ENCODE measurements at regions not wholly inside any gene's neighbourhood (a gene's known extent, or its start where the extent isn't known, plus 50 kb on each side); places are given as distances from the start of the nearest gene placed in this dataset.
"Not testable (repeated sequence)": the region's sequence is repeated elsewhere in the genome, so short reads cannot be mapped to it uniquely, and the experiment has no call there.

- DNase-seq = no peak
These were observed 267.0 kb upstream of the HS6ST1 start for GRCh38 chr2:128585706-128586105.

- DNase-seq = no peak
These were observed 271.0 kb upstream of the HS6ST1 start for GRCh38 chr2:128589681-128590080.

DNA sequence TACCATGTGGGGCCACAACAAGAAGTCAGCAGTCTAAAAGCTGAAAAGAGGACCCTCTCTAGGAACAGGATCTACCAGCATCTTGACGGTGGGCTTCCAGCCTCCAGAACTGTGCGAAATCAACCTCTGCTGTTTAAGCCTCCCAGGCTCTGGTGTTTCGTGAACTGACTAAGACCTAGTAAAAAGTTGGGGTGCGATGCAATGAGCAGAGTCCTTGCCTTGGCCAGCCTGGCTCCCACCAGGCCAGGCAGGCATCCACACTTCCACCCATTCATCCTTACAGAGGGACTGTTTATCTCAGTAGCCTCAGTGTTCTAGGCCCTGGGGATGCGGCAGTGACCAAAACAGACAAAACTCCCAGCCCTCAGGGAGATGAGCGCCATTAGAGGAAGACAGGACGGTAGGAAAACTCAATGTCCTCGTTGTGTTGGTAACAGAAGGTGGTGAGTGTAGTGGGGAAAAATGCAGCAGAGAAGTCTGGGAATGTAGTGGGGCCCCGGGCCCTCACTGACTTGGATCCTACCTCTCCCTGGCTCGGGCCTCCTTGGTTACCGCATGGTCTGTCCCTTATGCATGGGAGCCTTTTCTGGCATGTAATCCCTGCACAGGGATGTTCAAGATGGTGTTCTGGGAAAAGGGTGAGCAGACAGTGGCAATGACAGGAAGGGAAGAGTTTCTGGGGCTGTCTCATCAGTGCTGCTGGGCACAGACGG is 271.8 kb upstream of the HS6ST1 start:
- DNase-seq = no peak

GRCh38 chr2:128591022-128591860 is 272.6 kb upstream of the HS6ST1 start:
- no peak for DNase-seq

DNA sequence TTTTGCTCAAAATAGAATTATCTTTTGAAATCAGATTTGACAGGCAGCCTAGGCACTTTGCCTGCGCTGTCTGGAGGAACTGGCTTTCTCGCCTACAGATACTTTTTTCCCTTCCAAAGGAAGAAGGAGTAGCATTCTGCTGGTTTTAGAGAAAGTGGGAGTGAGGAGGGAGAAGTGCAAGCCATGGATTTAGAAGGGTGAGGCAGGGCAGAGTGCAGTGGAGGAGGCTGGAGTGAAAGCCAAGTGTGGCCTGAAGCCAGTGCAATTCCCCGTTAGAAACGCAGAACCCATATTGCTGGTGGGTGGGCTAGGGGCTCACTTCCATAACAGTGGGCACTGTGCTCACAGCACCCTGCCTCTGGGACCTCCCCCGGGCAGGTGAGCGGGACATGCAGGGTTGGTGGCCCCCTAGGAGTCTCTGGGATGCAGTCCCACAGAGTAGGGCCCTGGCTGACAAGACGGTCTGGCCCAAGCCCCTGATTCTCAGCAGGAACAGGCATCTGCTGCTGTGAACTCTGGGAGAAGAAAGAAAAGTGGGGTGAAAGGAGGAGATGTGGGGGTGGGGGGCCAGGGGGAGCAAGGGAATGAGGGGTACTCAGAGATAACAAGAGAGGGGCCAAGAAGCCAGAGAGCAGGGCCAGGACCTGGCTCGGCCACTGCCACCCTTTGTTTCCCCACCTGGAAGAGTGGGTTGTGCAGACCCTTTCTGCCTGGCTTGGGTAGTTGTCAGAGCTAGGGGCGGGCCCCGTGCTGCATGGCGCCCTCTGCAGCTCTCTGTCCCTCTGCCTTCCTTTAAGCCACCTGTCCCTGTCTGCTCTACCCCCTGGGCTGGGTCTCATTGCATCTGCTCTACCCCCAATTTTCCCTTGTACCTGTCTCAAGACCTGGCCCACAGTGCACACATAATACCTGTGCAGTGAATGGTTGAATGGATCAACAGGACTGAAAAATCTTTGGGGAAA is 273.5 kb upstream of the HS6ST1 start:
- no peak for DNase-seq

DNA sequence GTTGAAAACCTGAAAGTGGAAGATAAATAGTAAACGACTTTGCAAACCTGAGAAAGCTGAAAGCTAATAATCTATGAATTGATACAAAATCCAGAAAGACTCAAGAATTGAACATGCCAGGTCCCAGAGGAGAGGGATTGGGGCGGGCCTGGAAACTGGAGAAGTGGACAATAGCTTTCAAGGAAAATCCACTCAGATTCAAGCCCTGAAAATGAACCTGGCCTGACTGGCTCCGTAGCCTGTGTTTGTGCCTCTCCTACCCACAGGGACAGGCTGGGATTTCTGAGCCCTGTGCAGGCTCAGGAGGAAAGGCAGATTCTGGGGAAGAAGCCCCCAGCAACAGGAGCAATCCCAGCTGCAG is 274.8 kb upstream of the HS6ST1 start:
- no peak for DNase-seq

GRCh38 chr2:128593879-128594650 is 275.4 kb upstream of the HS6ST1 start:
- DNase-seq = no peak

- DNase-seq = no peak
These were observed 275.9 kb upstream of the HS6ST1 start for GRCh38 chr2:128594651-128594910.

DNA sequence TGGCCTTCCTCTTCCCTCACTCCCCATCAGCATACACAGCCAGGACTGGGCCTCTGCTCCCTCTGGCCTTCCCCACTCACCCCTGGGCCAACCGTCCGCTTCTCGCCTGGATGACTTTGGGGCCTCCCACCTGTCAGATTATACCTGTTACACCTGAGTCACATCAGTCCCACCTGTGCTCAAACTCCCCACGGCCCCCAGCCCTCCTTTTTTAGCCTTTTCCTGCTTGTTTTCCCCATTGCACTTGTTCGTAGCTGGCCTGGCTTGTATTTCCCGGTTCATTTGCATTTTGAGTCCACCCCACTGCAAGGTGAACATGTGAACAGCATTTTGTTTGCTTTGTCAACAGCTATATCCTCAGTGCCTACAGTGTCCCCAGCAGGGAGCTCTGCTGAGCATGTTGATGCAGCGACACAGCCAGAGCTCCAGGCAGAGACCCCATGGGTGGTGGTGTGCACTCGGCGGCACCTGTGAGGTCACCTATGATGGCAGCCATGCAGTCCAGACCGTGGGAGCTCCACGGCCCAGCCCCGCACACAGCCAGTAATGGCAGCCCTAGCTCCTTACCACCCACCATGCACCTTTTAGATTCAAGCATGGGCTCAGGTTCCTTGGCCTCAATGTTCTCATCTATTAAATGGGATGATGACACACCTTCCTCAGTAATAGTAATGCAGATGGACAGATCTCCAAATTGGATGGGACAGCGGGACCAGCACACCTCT is 276.4 kb upstream of the HS6ST1 start:
- DNase-seq = no peak

- DNase-seq = no peak
These were observed 277.2 kb upstream of the HS6ST1 start for GRCh38 chr2:128595763-128596395.

DNA sequence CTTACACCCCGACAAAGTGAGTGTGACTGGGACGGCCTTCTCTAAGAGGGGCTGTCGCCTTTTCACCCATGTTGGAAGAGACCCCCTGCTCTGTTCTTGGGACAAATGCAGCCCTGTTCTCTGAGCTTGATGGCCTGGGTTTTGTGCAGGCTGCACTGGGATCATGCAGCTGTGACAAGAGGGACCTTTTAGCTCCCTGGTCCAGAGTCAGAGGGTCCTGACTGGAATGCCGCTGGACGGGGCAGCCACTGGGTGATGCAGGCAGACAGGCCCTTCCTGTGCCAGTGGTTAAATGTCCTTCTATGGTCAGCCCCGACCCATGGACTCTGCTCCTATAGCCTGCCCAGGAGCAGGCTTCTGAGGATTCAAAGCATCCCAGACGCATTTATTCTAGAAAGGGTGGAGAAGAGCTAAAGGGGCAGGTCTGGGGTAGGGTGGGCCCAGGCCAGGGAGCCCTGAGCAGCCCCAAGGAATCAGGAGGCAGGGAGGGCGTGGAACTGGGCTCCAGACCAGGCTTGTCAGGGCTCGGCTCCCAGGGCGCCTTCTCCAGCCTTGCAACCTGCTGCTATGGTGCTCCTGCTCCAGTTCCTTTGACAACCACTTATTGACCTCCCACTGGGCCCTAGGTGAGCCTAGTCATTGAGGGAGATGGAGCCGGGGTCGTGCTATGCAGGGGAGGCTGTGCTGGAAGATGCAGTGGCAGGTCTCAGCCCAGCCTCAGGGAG is 277.9 kb upstream of the HS6ST1 start:
- DNase-seq = no peak

- no peak for DNase-seq
These were observed 278.6 kb upstream of the HS6ST1 start for GRCh38 chr2:128597121-128597762.

DNA sequence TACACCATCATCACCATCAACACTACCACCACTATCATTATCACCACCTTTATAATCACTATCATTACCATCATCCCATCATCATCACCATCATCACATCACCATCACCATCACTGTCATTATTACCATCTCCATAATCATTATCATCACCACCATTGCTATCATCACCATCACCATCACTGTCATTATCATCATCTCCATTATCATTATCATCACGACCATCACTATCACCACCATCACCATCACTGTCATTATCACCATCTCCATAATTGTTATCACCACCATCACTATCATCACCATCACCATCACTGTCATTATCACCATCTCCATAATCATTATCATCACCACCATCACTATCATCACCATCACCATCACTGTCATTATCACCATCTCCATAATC is 279.6 kb upstream of the HS6ST1 start:
- not testable (repeated sequence) for DNase-seq

DNA sequence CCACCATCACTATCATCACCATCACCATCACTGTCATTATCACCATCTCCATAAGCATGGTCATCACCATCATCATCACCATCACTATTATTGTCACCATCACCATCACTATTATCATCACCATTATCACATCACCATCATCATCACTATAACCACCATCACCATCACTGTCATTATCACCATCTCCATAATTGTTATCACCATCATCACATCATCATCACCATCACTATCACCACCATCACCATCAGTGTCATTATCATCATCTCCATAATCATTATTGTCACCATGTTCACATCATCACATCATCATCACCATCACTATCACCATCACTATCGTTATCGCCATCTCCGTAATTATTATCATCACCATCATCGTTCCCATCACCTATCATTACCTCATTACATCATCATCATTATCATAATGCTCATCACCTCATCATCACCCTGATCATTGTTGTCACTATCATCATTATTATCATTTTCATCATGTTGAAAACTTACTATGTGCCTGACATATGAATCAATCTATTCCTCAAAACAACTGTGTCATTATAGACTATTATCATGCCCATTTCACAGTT is 280.3 kb upstream of the HS6ST1 start:
- DNase-seq = no peak

DNA sequence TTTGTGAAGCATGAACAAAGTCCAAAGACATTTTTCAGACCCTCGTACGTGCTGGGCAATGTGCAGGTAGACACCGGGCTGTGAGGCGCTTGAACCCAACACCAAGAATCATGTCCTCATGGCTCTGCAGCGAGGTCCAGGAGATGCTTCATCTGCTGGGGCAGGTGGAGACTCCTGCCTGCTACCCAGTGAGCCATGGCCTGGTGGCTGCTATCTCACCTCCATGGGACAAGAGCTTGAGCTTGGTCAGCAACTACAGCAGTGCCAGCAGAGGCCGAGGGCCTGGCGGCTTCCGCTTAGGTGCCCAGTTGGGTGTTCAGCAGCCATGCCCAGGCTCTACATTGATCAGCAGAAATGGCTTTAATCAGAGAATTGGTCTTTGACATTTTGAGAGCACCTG is 281.0 kb upstream of the HS6ST1 start:
- DNase-seq = no peak

- no peak for DNase-seq
These were observed 282.1 kb upstream of the HS6ST1 start for GRCh38 chr2:128600581-128601297.

GRCh38 chr2:128601298-128602037 is 282.8 kb upstream of the HS6ST1 start:
- DNase-seq = no peak

DNA sequence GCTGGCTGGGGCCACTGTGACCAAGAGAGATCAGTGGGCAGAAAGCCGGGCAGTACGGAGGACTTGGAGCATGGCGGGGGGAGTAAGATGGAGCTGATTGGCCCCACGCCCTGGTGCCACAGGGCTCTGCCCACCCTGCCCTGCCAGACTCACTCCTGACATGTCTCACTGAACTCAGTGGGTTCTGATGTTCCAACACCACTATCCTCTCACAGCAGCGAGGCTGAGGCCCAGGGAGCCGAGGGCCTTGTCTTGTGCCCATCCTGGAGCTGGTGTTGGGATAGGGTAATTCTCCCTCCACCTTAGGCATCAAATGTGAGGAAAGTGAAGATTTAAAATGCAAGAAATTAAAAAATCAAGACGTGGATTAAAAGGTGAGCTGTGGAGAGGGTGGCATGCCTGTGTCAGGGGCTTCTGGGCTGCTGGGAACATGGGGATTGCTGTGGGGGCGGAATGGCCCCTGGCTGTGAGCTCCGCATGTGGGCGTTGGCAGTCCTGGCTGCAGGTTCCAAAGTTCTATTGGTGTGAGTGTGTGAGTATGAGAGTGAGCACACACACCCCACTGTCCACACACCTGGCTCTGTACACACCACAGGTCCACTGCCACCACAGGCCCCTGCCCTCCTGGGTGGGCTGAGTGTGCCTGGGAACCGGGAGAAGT is 283.5 kb upstream of the HS6ST1 start:
- DNase-seq = no peak
